ENCODE measurements at regions not wholly inside any gene's neighbourhood (a gene's known extent, or its start where the extent isn't known, plus 50 kb on each side); places are given as distances from the start of the nearest gene placed in this dataset.

GRCh38 chr3:18512007-18512406, 86.9 kb upstream of the SATB1 start:
- dilution Hi-C loops (cut with MboI; ENCODE audit: extremely low pct_ligation_motif_present, low sequenced_read_pairs): no loop called here
- no peaks in the 10 kb centered on the region for H3K79me2 ChIP-seq (ENCODE audit: control insufficient read depth, insufficient read depth, low read length)

DNA sequence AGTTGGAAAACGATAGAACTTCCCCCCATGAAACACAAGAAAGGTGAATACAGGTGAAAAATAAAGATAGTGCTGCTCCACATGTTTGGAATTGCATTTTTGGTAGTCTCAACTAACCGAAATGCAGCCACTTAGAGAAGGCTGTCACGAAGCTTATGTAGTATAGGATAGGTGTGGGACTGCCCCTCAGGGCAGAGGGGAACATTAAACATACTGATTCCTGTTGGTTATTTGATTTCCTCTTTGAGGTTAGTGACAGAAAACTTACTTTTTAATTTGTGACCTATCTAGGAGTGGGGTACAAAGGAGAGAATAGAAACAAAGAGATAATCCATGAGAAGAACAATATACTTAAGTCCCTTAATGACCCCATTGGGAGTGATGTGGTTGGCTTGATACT, 85.8 kb upstream of the SATB1 start:
- H4K20me1 ChIP-seq (ENCODE audit: control insufficient read depth, extremely low read depth, insufficient read depth, low read length): no peaks in the 10 kb centered on the region
- DNase-seq (ENCODE audit: low read depth, low spot score): no peak
- no peak overlapping the region for H3K4me3 ChIP-seq (ENCODE audit: control insufficient read depth in 2 of 3, extremely low read depth in 1 of 3, insufficient read depth in 2 of 3, low read depth in 1 of 3, low read length in 3 of 3)
- no peaks in the 10 kb centered on the region for H3K36me3 ChIP-seq (ENCODE audit: control insufficient read depth in 2 of 2, extremely low read depth in 1 of 2, insufficient read depth in 2 of 2, low read length in 2 of 2)
- dilution Hi-C loops (cut with MboI; ENCODE audit: extremely low pct_ligation_motif_present, low sequenced_read_pairs): no loop called here
- H3K27ac ChIP-seq (ENCODE audit: control insufficient read depth, insufficient read depth, low read length): no peak overlapping the region
- H3K27me3 ChIP-seq (ENCODE audit: control insufficient read depth, extremely low read depth, insufficient read depth, low read length): no peaks in the 10 kb centered on the region
- no peak overlapping the region for H3K4me2 ChIP-seq (ENCODE audit: control insufficient read depth, extremely low read depth, insufficient read depth, low read depth, low read length)
- no peak overlapping the region for H2AFZ ChIP-seq (ENCODE audit: control insufficient read depth, low read length)
- TF ChIP-seq, protein P1, sequence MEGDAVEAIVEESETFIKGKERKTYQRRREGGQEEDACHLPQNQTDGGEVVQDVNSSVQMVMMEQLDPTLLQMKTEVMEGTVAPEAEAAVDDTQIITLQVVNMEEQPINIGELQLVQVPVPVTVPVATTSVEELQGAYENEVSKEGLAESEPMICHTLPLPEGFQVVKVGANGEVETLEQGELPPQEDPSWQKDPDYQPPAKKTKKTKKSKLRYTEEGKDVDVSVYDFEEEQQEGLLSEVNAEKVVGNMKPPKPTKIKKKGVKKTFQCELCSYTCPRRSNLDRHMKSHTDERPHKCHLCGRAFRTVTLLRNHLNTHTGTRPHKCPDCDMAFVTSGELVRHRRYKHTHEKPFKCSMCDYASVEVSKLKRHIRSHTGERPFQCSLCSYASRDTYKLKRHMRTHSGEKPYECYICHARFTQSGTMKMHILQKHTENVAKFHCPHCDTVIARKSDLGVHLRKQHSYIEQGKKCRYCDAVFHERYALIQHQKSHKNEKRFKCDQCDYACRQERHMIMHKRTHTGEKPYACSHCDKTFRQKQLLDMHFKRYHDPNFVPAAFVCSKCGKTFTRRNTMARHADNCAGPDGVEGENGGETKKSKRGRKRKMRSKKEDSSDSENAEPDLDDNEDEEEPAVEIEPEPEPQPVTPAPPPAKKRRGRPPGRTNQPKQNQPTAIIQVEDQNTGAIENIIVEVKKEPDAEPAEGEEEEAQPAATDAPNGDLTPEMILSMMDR (optimal IDR thresholded peaks at IDR 0.05 in 1 of 3, IDR thresholded peaks at IDR 0.05 in 1 of 3, conservative IDR thresholded peaks at IDR 0.05 in 1 of 3; ENCODE audit: extremely low read depth in 1 of 3, insufficient read depth in 2 of 3, low read length in 3 of 3): no peak
- TF ChIP-seq EZH2 (IDR thresholded peaks at IDR 0.05; ENCODE audit: low read length): no peak
- no peak for FAIRE-seq
- H3K9ac ChIP-seq (ENCODE audit: control insufficient read depth, extremely low read depth, insufficient read depth, low read length): no peak overlapping the region
- H3K9me1 ChIP-seq (ENCODE audit: control insufficient read depth, extremely low read depth, insufficient read depth, low read length): no peaks in the 10 kb centered on the region
- no peaks in the 10 kb centered on the region for H3K9me3 ChIP-seq (ENCODE audit: control insufficient read depth, low read depth, low read length)
- no peaks in the 10 kb centered on the region for H3K4me1 ChIP-seq (ENCODE audit: control insufficient read depth, extremely low read depth, insufficient read depth, low read length)
- no peaks in the 10 kb centered on the region for H3K79me2 ChIP-seq (ENCODE audit: control insufficient read depth, insufficient read depth, low read length)

More at GRCh38 chr3:18512007-18512406, 86.9 kb upstream of the SATB1 start:
- DNase-seq (ENCODE audit: low read depth, low spot score): no peak
- Histone ChIP-seq H3K4me2 (ENCODE audit: control insufficient read depth, extremely low read depth, insufficient read depth, low read depth, low read length) (no peak overlapping the region), H3K36me3 (ENCODE audit: control insufficient read depth in 2 of 2, extremely low read depth in 1 of 2, insufficient read depth in 2 of 2, low read length in 2 of 2) (no peaks in the 10 kb centered on the region), H4K20me1 (ENCODE audit: control insufficient read depth, extremely low read depth, insufficient read depth, low read length) (no peaks in the 10 kb centered on the region), H3K4me3 (ENCODE audit: control insufficient read depth in 2 of 3, extremely low read depth in 1 of 3, insufficient read depth in 2 of 3, low read depth in 1 of 3, low read length in 3 of 3) (no peak overlapping the region), H3K4me1 (ENCODE audit: control insufficient read depth, extremely low read depth, insufficient read depth, low read length) (no peaks in the 10 kb centered on the region), H3K9me3 (ENCODE audit: control insufficient read depth, low read depth, low read length) (no peaks in the 10 kb centered on the region), H3K9ac (ENCODE audit: control insufficient read depth, extremely low read depth, insufficient read depth, low read length) (no peak overlapping the region), H3K27ac (ENCODE audit: control insufficient read depth, insufficient read depth, low read length) (no peak overlapping the region), H2AFZ (ENCODE audit: control insufficient read depth, low read length) (no peak overlapping the region), H3K27me3 (ENCODE audit: control insufficient read depth, extremely low read depth, insufficient read depth, low read length) (no peaks in the 10 kb centered on the region), H3K9me1 (ENCODE audit: control insufficient read depth, extremely low read depth, insufficient read depth, low read length) (no peaks in the 10 kb centered on the region)
- TF ChIP-seq EZH2 (IDR thresholded peaks at IDR 0.05; ENCODE audit: low read length): no peak
- FAIRE-seq: no peak

GRCh38 chr3:18507333-18507732, 82.2 kb upstream of the SATB1 start:
- TF ChIP-seq, protein P1 (optimal IDR thresholded peaks at IDR 0.05 in 1 of 3, IDR thresholded peaks at IDR 0.05 in 1 of 3, conservative IDR thresholded peaks at IDR 0.05 in 1 of 3; ENCODE audit: extremely low read depth in 1 of 3, insufficient read depth in 2 of 3, low read length in 3 of 3): no peak
- TF ChIP-seq EZH2 (IDR thresholded peaks at IDR 0.05; ENCODE audit: low read length): no peak
- Histone ChIP-seq H3K4me3 (ENCODE audit: control insufficient read depth in 2 of 3, extremely low read depth in 1 of 3, insufficient read depth in 2 of 3, low read depth in 1 of 3, low read length in 3 of 3) (no peak overlapping the region), H3K9me3 (ENCODE audit: control insufficient read depth, low read depth, low read length) (no peaks in the 10 kb centered on the region), H3K4me1 (ENCODE audit: control insufficient read depth, extremely low read depth, insufficient read depth, low read length) (peaks cover 1% of the 10 kb centered on the region), H3K4me2 (ENCODE audit: control insufficient read depth, extremely low read depth, insufficient read depth, low read depth, low read length) (no peak overlapping the region), H2AFZ (ENCODE audit: control insufficient read depth, low read length) (no peak overlapping the region), H3K27me3 (ENCODE audit: control insufficient read depth, extremely low read depth, insufficient read depth, low read length) (no peaks in the 10 kb centered on the region), H3K9me1 (ENCODE audit: control insufficient read depth, extremely low read depth, insufficient read depth, low read length) (no peaks in the 10 kb centered on the region), H3K27ac (ENCODE audit: control insufficient read depth, insufficient read depth, low read length) (no peak overlapping the region), H3K79me2 (ENCODE audit: control insufficient read depth, insufficient read depth, low read length) (no peaks in the 10 kb centered on the region), H3K36me3 (ENCODE audit: control insufficient read depth in 2 of 2, extremely low read depth in 1 of 2, insufficient read depth in 2 of 2, low read length in 2 of 2) (no peaks in the 10 kb centered on the region), H4K20me1 (ENCODE audit: control insufficient read depth, extremely low read depth, insufficient read depth, low read length) (no peaks in the 10 kb centered on the region), H3K9ac (ENCODE audit: control insufficient read depth, extremely low read depth, insufficient read depth, low read length) (no peak overlapping the region)
- dilution Hi-C loops (cut with MboI; ENCODE audit: extremely low pct_ligation_motif_present, low sequenced_read_pairs): no loop called here
- FAIRE-seq: no peak
- DNase-seq (ENCODE audit: low read depth, low spot score): no peak

Measured in keratinocyte (primary cell).